NT2/D1 (cell line): ENCODE measurements at regions not wholly inside any gene's neighbourhood (a gene's known extent, or its start where the extent isn't known, plus 50 kb on each side); places are given as distances from the start of the nearest gene placed in this dataset.

Source experiments
- DNase-seq: peaks from one replicate; pipeline ENCODE4 v3.0.0-alpha.2; 2011; ENCODE audit warnings: low read depth, low spot score
- H3K27me3 ChIP-seq: 2 replicates; pipeline ENCODE4 v1.6.0; 2011; ENCODE audit warnings: mild to moderate bottlenecking; ENCODE audit not compliant: insufficient read length, insufficient read depth
- H3K36me3 ChIP-seq: 2 replicates; pipeline ENCODE4 v1.6.1; 2011; ENCODE audit warnings: mild to moderate bottlenecking, low read length, mixed read lengths; ENCODE audit not compliant: insufficient read depth, insufficient read length
- H3K4me1 ChIP-seq: 2 replicates; pipeline ENCODE4 v1.5.1; 2011; ENCODE audit not compliant: insufficient read depth, insufficient read length
- H3K4me3 ChIP-seq: 2 replicates; pipeline ENCODE4 v1.5.1; 2011; ENCODE audit warnings: low read depth; ENCODE audit not compliant: insufficient read length
- H3K9ac ChIP-seq: 2 replicates; pipeline ENCODE4 v1.6.0; 2011; ENCODE audit warnings: low read depth; ENCODE audit not compliant: insufficient read length
- H3K9me3 ChIP-seq: 2 replicates; pipeline ENCODE4 v1.5.1; 2011; ENCODE audit warnings: mild to moderate bottlenecking, low read length; ENCODE audit not compliant: insufficient read depth
- SUZ12 ChIP-seq: IDR thresholded peaks from 2 replicates; pipeline ENCODE4 v1.6.1; 2011; ENCODE audit not compliant: insufficient read length, insufficient read depth; ENCODE audit errors: extremely low read depth
- YY1 ChIP-seq: IDR thresholded peaks from 2 replicates; pipeline ENCODE4 v1.6.1; 2011; ENCODE audit not compliant: insufficient read length, insufficient read depth
- ZNF274 ChIP-seq: IDR thresholded peaks from 2 replicates; pipeline ENCODE4 v1.6.1; 2011; ENCODE audit warnings: mild to moderate bottlenecking, low read depth, low read length

- Histone ChIP-seq H3K9me3 (no peaks in the 10 kb centered on the region), H3K36me3 (no peaks in the 10 kb centered on the region), H3K27me3 (no peaks in the 10 kb centered on the region), H3K4me3 (no peak overlapping the region), H3K4me1 (no peaks in the 10 kb centered on the region), H3K9ac (no peak overlapping the region)
- DNase-seq, result no peak
- TF ChIP-seq SUZ12 (no peak), YY1 (no peak), ZNF274 (no peak)
Measured at GRCh38 chr7:145293228-145293701, 457.4 kb upstream of the TPK1 start.

GRCh38 chr7:145289384-145289783 lies 453.5 kb upstream of the TPK1 start:
- DNase-seq, result no peak
- no peak for TF ChIP-seq YY1
- no peak for TF ChIP-seq SUZ12
- no peak for TF ChIP-seq ZNF274
- no peak overlapping the region for H3K4me3 ChIP-seq
- no peaks in the 10 kb centered on the region for H3K4me1 ChIP-seq
- no peaks in the 10 kb centered on the region for H3K27me3 ChIP-seq
- no peak overlapping the region for H3K9ac ChIP-seq
- H3K9me3 ChIP-seq, result no peaks in the 10 kb centered on the region
- no peaks in the 10 kb centered on the region for H3K36me3 ChIP-seq

- Histone ChIP-seq H3K9me3 (peaks cover 8% of the 10 kb centered on the region; the same call in 1 of the 2 replicates), H3K4me1 (no peaks in the 10 kb centered on the region)
Measured at GRCh38 chr7:145276118-145276517, 440.3 kb upstream of the TPK1 start.

GRCh38 chr7:145269418-145270161 lies 433.7 kb upstream of the TPK1 start:
- no peaks in the 10 kb centered on the region for H3K36me3 ChIP-seq
- H3K9me3 ChIP-seq, result no peaks in the 10 kb centered on the region
- no peaks in the 10 kb centered on the region for H3K4me1 ChIP-seq
- H3K27me3 ChIP-seq, result no peaks in the 10 kb centered on the region
- no peak overlapping the region for H3K9ac ChIP-seq
- TF ChIP-seq YY1 (no peak), SUZ12 (no peak), ZNF274 (no peak)
- no peak overlapping the region for H3K4me3 ChIP-seq
- peak; percentile 11 for DNase-seq

More at GRCh38 chr7:145276118-145276517, 440.3 kb upstream of the TPK1 start:
- DNase-seq, result no peak
- TF ChIP-seq SUZ12, result no peak
- TF ChIP-seq ZNF274, result no peak
- TF ChIP-seq YY1, result no peak
- Histone ChIP-seq H3K36me3 (no peaks in the 10 kb centered on the region), H3K9ac (no peak overlapping the region), H3K4me3 (no peak overlapping the region), H3K27me3 (no peaks in the 10 kb centered on the region)

GRCh38 chr7:145265180-145265579 lies 429.3 kb upstream of the TPK1 start:
- H3K4me1 ChIP-seq, result no peaks in the 10 kb centered on the region
- no peak overlapping the region for H3K4me3 ChIP-seq
- no peaks in the 10 kb centered on the region for H3K36me3 ChIP-seq
- no peak for DNase-seq
- no peak overlapping the region for H3K9ac ChIP-seq
- TF ChIP-seq SUZ12 (no peak), YY1 (no peak), ZNF274 (no peak)
- no peaks in the 10 kb centered on the region for H3K9me3 ChIP-seq
- no peaks in the 10 kb centered on the region for H3K27me3 ChIP-seq

GRCh38 chr7:145263886-145264285 lies 428.0 kb upstream of the TPK1 start:
- Histone ChIP-seq H3K4me1 (no peaks in the 10 kb centered on the region), H3K27me3 (no peaks in the 10 kb centered on the region), H3K9me3 (no peaks in the 10 kb centered on the region), H3K9ac (no peak overlapping the region), H3K36me3 (no peaks in the 10 kb centered on the region), H3K4me3 (no peak overlapping the region)
- DNase-seq, result no peak
- TF ChIP-seq YY1 (no peak), SUZ12 (no peak), ZNF274 (no peak)

- no peaks in the 10 kb centered on the region for H3K36me3 ChIP-seq
- H3K9me3 ChIP-seq, result no peaks in the 10 kb centered on the region
- no peaks in the 10 kb centered on the region for H3K27me3 ChIP-seq
- H3K4me3 ChIP-seq, result no peak overlapping the region
- no peaks in the 10 kb centered on the region for H3K4me1 ChIP-seq
- no peak for DNase-seq
- H3K9ac ChIP-seq, result no peak overlapping the region
- TF ChIP-seq ZNF274, result no peak
- no peak for TF ChIP-seq SUZ12
- no peak for TF ChIP-seq YY1
Measured at GRCh38 chr7:145252031-145252430, 416.2 kb upstream of the TPK1 start.
